HAP-1 (cell line): ENCODE measurements at regions not wholly inside any gene's neighbourhood (a gene's known extent, or its start where the extent isn't known, plus 50 kb on each side); places are given as distances from the start of the nearest gene placed in this dataset.
"Not testable (repeated sequence)": the region's sequence is repeated elsewhere in the genome, so short reads cannot be mapped to it uniquely, and the experiment has no call there.

ENCODE experiments used
- DNase-seq, 2 experiments: peaks; one replicate each; pipeline ENCODE4 v3.0.0-alpha.2; 2016 to 2020; ENCODE audit warnings: low spot score in 2 of 2
- H3K27me3 ChIP-seq: fragments of 250-450 bp; sonication (Bioruptor Pico); 2 replicates; pipeline ENCODE4 v1.5.1; 2020; ENCODE audit warnings: low read depth, mild to moderate bottlenecking, moderate library complexity
- H3K36me3 ChIP-seq: fragments of 250-450 bp; sonication (Bioruptor Pico); replicated peaks from 2 replicates; pipeline ENCODE4 v1.5.1; 2020; ENCODE audit warnings: mild to moderate bottlenecking
- H3K4me1 ChIP-seq: fragments of 250-450 bp; sonication (Bioruptor Pico); 2 replicates; pipeline ENCODE4 v1.5.1; 2020; ENCODE audit warnings: mild to moderate bottlenecking
- H3K4me3 ChIP-seq: fragments of 250-450 bp; sonication (Bioruptor Pico); 2 replicates; pipeline ENCODE4 v1.5.1; 2020; ENCODE audit warnings: mild to moderate bottlenecking, moderate library complexity
- H3K9me3 ChIP-seq: fragments of 250-450 bp; sonication (Bioruptor Pico); 2 replicates; pipeline ENCODE4 v1.5.1; 2020; ENCODE audit warnings: mild to moderate bottlenecking, moderate library complexity
- in situ Hi-C: fragments of 300-500 bp; cut with MboI; formaldehyde crosslinking; loops from 3 replicates; pipeline ENCODE4 v1.14.3; 2020; ENCODE audit warnings: low sequenced_read_pairs, inconsistent platforms, mixed read lengths

GRCh38 chr2:89848763-89849368 lies 1157.4 kb downstream of the RPIA start:
- in situ Hi-C loops, result no loop called here

GRCh38 chr2:89849731-89850130 lies 1158.3 kb downstream of the RPIA start:
- no peaks in the 10 kb centered on the region for H3K36me3 ChIP-seq
- H3K9me3 ChIP-seq, result no peaks in the 10 kb centered on the region
- no peaks in the 10 kb centered on the region; the same call in 1 of the 2 replicates for H3K27me3 ChIP-seq
- in situ Hi-C loops, result no loop called here
- H3K4me1 ChIP-seq, result no peaks in the 10 kb centered on the region
- no peak overlapping the region for H3K4me3 ChIP-seq
- DNase-seq, result no peak

More at GRCh38 chr2:89848763-89849368, 1157.4 kb downstream of the RPIA start:
- no peaks in the 10 kb centered on the region; the same call in 1 of the 2 replicates for H3K27me3 ChIP-seq
- H3K9me3 ChIP-seq, result no peaks in the 10 kb centered on the region; the same call in 1 of the 2 replicates
- DNase-seq, result no peak
- H3K4me3 ChIP-seq, result no peak overlapping the region
- H3K36me3 ChIP-seq, result no peaks in the 10 kb centered on the region
- H3K4me1 ChIP-seq, result no peaks in the 10 kb centered on the region

GRCh38 chr2:89850481-89850880 lies 1159.0 kb downstream of the RPIA start:
- Histone ChIP-seq H3K9me3 (no peaks in the 10 kb centered on the region), H3K36me3 (no peaks in the 10 kb centered on the region), H3K27me3 (no peaks in the 10 kb centered on the region; the same call in 1 of the 2 replicates), H3K4me3 (no peak overlapping the region), H3K4me1 (no peaks in the 10 kb centered on the region)
- in situ Hi-C loops, result no loop called here
- DNase-seq, result no peak

GRCh38 chr2:89850881-89851582 lies 1159.6 kb downstream of the RPIA start:
- Histone ChIP-seq H3K4me3 (no peak overlapping the region), H3K36me3 (no peaks in the 10 kb centered on the region), H3K27me3 (no peaks in the 10 kb centered on the region; the same call in 1 of the 2 replicates), H3K9me3 (no peaks in the 10 kb centered on the region), H3K4me1 (no peaks in the 10 kb centered on the region)
- in situ Hi-C loops, result no loop called here
- DNase-seq, result no peak

GRCh38 chr2:89851583-89851905 lies 1160.1 kb downstream of the RPIA start:
- Histone ChIP-seq H3K4me1 (no peaks in the 10 kb centered on the region), H3K4me3 (no peak overlapping the region), H3K36me3 (no peaks in the 10 kb centered on the region), H3K27me3 (no peaks in the 10 kb centered on the region; the same call in 1 of the 2 replicates), H3K9me3 (no peaks in the 10 kb centered on the region)
- DNase-seq, result no peak
- in situ Hi-C loops, result no loop called here

- H3K9me3 ChIP-seq, H3K27me3 ChIP-seq, H3K4me1 ChIP-seq, H3K4me3 ChIP-seq, DNase-seq, H3K36me3 ChIP-seq, in situ Hi-C loops: not testable (repeated sequence)
Measured at GRCh38 chr2:89853427-89853826, 1162.0 kb downstream of the RPIA start.

- H3K4me3 ChIP-seq, H3K36me3 ChIP-seq, H3K9me3 ChIP-seq, H3K4me1 ChIP-seq, in situ Hi-C loops, H3K27me3 ChIP-seq: not testable (repeated sequence)
- DNase-seq, result peak in 1 of 2 experiments; percentile 2
Measured at GRCh38 chr2:89855752-89856151, 1164.3 kb downstream of the RPIA start.

GRCh38 chr2:89856305-89856704 lies 1164.8 kb downstream of the RPIA start:
- H3K27me3 ChIP-seq, H3K4me1 ChIP-seq, H3K36me3 ChIP-seq, DNase-seq, H3K9me3 ChIP-seq, in situ Hi-C loops, H3K4me3 ChIP-seq: not testable (repeated sequence)

GRCh38 chr2:89862164-89862563 lies 1170.7 kb downstream of the RPIA start:
- H3K9me3 ChIP-seq, H3K27me3 ChIP-seq, H3K36me3 ChIP-seq, DNase-seq, H3K4me1 ChIP-seq, in situ Hi-C loops, H3K4me3 ChIP-seq: not testable (repeated sequence)

- in situ Hi-C loops, H3K27me3 ChIP-seq, DNase-seq, H3K9me3 ChIP-seq, H3K36me3 ChIP-seq, H3K4me1 ChIP-seq, H3K4me3 ChIP-seq: not testable (repeated sequence)
Measured at GRCh38 chr2:89863209-89863608, 1171.7 kb downstream of the RPIA start.

GRCh38 chr2:89874810-89875595 lies 1183.5 kb downstream of the RPIA start:
- H3K36me3 ChIP-seq, H3K4me1 ChIP-seq, DNase-seq, H3K27me3 ChIP-seq, H3K4me3 ChIP-seq, H3K9me3 ChIP-seq, in situ Hi-C loops: not testable (repeated sequence)

GRCh38 chr2:89876445-89876844 lies 1185.0 kb downstream of the RPIA start:
- H3K36me3 ChIP-seq, H3K9me3 ChIP-seq, H3K27me3 ChIP-seq, H3K4me1 ChIP-seq, DNase-seq, H3K4me3 ChIP-seq, in situ Hi-C loops: not testable (repeated sequence)

- H3K4me3 ChIP-seq, DNase-seq, H3K27me3 ChIP-seq, H3K9me3 ChIP-seq, in situ Hi-C loops, H3K36me3 ChIP-seq, H3K4me1 ChIP-seq: not testable (repeated sequence)
Measured at GRCh38 chr2:89876878-89877277, 1185.4 kb downstream of the RPIA start.

GRCh38 chr2:89882880-89883279 lies 1191.4 kb downstream of the RPIA start:
- in situ Hi-C loops, H3K4me3 ChIP-seq, H3K4me1 ChIP-seq, H3K9me3 ChIP-seq, H3K36me3 ChIP-seq, DNase-seq, H3K27me3 ChIP-seq: not testable (repeated sequence)
